Large intestine (tissue), 3 donors: ENCODE measurements at regions not wholly inside any gene's neighbourhood (a gene's known extent, or its start where the extent isn't known, plus 50 kb on each side); places are given as distances from the start of the nearest gene placed in this dataset.

Source experiments
- DNase-seq, 2 donors: peaks; one replicate each; pipeline versions ENCODE4 v3.0.0 to v3.0.0-alpha.2; 2013
- H3K27ac ChIP-seq: one replicate; pipeline ENCODE4 v1.5.1; 2013; ENCODE audit warnings: low read length
- H3K27me3 ChIP-seq: 2 replicates; pipeline ENCODE4 v1.6.1; 2013; ENCODE audit warnings: low read length; ENCODE audit not compliant: control insufficient read depth, insufficient read depth
- H3K36me3 ChIP-seq: 2 replicates; pipeline ENCODE4 v1.6.1; 2013; ENCODE audit warnings: low read length; ENCODE audit not compliant: control insufficient read depth, insufficient read depth
- H3K4me1 ChIP-seq: one replicate; pipeline ENCODE4 v1.6.1; 2013; ENCODE audit warnings: low read length; ENCODE audit not compliant: control insufficient read depth, insufficient read depth
- H3K4me3 ChIP-seq: one replicate; pipeline ENCODE4 v1.5.1; 2013; ENCODE audit warnings: low read length
- H3K9me3 ChIP-seq: one replicate; pipeline ENCODE4 v1.6.1; 2013; ENCODE audit warnings: mild to moderate bottlenecking, low read depth, low read length, moderate library complexity; ENCODE audit not compliant: control insufficient read depth
- WGBS: methylation state at CpG from one replicate; pipeline ENCODE4 v1.1.5; 2013; ENCODE audit warnings: low lambda C conversion rate; ENCODE audit not compliant: insufficient coverage; 5-methylcytosine and 5-hydroxymethylcytosine counted together

DNA sequence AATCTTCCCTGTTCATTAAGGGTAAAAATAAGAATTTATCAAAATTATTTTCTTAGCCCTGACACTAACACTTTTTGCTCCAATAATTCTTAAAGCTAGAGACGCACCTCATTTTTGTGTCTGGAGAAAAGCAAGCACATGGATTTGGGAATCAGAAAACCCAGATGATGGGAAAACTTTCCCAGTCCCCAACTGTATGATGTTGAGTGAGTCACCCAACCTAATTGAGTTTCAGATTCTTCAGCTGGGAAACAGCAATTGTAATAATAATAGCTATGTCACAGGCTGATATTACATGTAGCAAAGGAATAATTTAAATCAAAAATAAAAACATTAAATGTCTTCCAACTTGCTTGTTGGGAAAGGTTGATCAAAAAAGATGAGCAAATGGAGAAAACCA lies 159.0 kb downstream of the MIS18A start:
- Histone ChIP-seq H3K9me3 (peaks cover 6% of the 10 kb centered on the region), H3K4me3 (no peak overlapping the region), H3K36me3 (no peaks in the 10 kb centered on the region), H3K27me3 (no peaks in the 10 kb centered on the region), H3K4me1 (no peaks in the 10 kb centered on the region), H3K27ac (no peak overlapping the region)
- no peak for DNase-seq
- WGBS: 100% methylated on average over 1 of the region's 1 CpG

DNA sequence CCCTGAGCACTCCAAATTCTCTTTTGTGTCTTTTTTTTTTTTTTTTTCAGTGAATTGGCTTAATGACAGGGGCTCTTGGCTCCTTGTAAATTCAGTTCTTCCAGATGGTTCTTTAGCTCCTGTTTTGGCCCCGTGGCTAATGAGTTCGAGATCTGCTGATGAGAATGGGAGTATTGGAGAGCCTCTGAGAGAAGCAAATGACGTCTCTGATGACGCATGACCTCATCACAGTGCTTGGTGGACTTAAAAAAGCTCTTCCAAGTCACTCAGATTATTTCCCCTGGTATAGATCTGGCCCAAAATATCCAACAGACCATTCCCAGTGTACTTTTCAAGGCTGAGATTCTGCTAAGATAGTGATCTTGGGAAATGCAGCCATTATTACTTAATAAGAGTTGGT lies 159.5 kb downstream of the MIS18A start:
- Histone ChIP-seq H3K27me3 (no peaks in the 10 kb centered on the region), H3K4me3 (no peak overlapping the region), H3K36me3 (no peaks in the 10 kb centered on the region), H3K9me3 (peaks cover 6% of the 10 kb centered on the region), H3K4me1 (no peaks in the 10 kb centered on the region), H3K27ac (no peak overlapping the region)
- no CpG with 5 or more reads among the region's 4 CpGs for WGBS
- DNase-seq: no peak

DNA sequence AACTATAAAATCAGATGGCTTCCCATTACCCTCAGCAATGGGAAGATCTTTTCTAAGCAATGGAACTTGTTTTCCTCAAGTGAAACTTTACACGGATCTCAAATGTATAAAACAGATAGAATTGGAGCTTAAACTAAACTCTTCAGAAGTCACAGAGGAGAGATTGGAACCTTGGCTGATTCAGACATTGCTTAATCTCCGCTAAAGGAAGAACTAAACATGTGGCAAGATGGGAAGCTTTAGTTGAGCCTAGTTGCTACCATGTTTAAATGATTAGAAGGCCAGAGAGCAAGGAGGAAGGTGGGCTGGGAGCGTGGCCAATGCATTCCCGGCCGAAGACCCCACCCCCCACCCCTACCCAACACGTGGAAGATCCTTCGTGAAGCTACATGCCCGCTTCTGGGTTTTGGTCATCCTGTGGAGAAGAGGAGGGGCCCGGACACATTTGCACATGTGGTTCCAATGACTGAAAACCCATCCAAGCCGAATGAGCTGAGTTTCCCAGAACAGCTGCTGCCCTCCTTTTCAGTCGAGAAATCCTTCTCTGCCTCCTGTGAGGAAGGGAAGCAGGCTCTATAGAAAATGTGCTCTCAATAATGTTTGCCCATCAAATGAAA lies 164.3 kb downstream of the MIS18A start:
- H3K4me1 ChIP-seq: no peaks in the 10 kb centered on the region
- H3K27ac ChIP-seq: no peak overlapping the region
- no peaks in the 10 kb centered on the region for H3K36me3 ChIP-seq
- H3K4me3 ChIP-seq: no peak overlapping the region
- WGBS: no CpG with 5 or more reads among the region's 11 CpGs
- no peaks in the 10 kb centered on the region for H3K27me3 ChIP-seq
- DNase-seq: no peak
- H3K9me3 ChIP-seq: no peaks in the 10 kb centered on the region

DNA sequence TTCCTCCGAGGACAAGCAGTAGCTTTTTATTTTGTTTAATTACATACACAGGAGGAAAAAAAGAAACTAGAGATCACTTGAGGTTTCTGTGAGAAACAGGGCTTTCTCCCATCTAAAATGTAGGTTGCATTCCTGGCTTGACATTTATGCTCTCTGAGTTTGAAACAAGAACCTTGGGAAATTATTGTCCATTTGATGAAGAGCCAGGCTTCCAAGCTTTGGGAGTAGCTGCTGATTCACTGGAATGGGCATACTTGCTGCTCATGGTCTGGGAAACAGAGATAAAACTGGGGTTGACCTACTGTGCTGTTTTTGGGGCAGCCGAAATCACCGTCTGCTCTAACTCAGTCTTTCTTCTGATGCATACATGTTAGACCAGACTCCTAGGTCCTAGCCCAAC lies 165.4 kb downstream of the MIS18A start:
- Histone ChIP-seq H3K36me3 (no peaks in the 10 kb centered on the region), H3K27ac (no peak overlapping the region), H3K4me3 (no peak overlapping the region), H3K9me3 (no peaks in the 10 kb centered on the region), H3K4me1 (no peaks in the 10 kb centered on the region), H3K27me3 (no peaks in the 10 kb centered on the region)
- WGBS: 80% methylated on average over 1 of the region's 3 CpGs
- no peak for DNase-seq

DNA sequence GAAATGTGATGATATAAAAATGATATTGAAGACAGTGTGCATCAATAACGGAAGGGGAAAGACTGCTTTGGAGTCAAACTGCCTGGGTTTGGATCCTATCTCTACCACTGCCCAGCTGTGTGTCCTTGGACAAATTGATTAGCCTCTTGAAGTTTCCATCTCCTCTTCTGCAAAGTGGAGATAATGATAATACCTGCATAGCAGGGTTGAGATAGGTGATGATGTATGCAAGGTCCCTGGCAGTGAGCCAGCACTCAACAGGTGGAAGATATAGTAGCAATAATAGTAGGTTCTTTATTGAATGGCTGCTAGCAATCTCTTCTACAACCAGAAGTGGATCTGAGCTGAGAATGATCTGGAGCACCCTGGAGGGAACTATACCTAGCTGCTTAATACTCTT lies 166.7 kb downstream of the MIS18A start:
- H3K4me1 ChIP-seq: no peaks in the 10 kb centered on the region
- DNase-seq: peak; percentile 28 to 68

DNA sequence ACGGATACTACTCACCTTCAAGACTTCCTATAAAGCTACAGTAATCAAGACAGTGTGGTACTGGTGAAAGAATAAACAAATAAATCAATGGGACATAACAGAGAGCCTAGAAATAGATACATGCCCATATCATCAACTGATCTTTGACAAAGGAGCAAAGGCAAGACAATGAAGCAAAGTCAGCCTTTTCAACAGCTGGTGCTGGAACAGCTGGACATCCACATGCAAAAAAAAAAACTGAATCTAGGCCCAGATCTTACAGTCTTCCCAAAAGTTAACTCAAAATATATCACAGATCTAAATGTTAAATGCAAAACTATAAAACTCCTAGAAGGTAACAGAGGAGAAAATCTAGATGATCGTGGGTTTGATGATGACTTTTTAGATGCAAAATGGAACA lies 170.3 kb downstream of the MIS18A start:
- Histone ChIP-seq H3K9me3 (no peaks in the 10 kb centered on the region), H3K27me3 (no peaks in the 10 kb centered on the region), H3K4me1 (no peaks in the 10 kb centered on the region), H3K4me3 (no peak overlapping the region), H3K36me3 (no peaks in the 10 kb centered on the region), H3K27ac (no peak overlapping the region)
- 100% methylated on average over 1 of the region's 2 CpGs for WGBS
- DNase-seq: no peak

More for the DNA sequence above, 166.7 kb downstream of the MIS18A start:
- H3K4me3 ChIP-seq: no peak overlapping the region
- WGBS: no CpG with 5 or more reads among the region's 1 CpG
- H3K27me3 ChIP-seq: no peaks in the 10 kb centered on the region
- no peak overlapping the region for H3K27ac ChIP-seq
- H3K9me3 ChIP-seq: no peaks in the 10 kb centered on the region
- H3K36me3 ChIP-seq: no peaks in the 10 kb centered on the region

DNA sequence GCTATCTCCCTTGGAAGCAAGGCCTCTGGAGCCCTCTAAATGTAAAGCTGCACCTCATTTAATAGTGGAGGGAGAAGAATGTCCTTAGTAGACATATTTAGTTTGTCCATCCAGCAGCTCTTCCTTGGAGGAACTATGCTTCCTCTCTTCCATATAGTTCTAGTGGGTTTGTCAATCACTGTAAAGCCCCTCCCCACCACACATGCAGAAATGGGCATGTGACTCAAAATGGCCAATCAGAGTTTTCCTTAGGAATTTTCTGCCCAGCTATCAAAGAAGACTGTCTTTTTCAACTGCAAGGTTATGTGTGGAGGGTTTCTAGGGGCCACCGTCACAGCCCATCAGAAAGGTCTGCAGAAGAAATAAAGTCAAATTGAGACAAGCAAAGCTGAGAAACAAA lies 175.5 kb downstream of the MIS18A start:
- no peaks in the 10 kb centered on the region for H3K27me3 ChIP-seq
- no peaks in the 10 kb centered on the region for H3K9me3 ChIP-seq
- no peak overlapping the region for H3K27ac ChIP-seq
- H3K4me1 ChIP-seq: no peaks in the 10 kb centered on the region
- H3K36me3 ChIP-seq: no peaks in the 10 kb centered on the region
- no peak for DNase-seq
- 100% methylated on average over 1 of the region's 1 CpG for WGBS
- no peak overlapping the region for H3K4me3 ChIP-seq

DNA sequence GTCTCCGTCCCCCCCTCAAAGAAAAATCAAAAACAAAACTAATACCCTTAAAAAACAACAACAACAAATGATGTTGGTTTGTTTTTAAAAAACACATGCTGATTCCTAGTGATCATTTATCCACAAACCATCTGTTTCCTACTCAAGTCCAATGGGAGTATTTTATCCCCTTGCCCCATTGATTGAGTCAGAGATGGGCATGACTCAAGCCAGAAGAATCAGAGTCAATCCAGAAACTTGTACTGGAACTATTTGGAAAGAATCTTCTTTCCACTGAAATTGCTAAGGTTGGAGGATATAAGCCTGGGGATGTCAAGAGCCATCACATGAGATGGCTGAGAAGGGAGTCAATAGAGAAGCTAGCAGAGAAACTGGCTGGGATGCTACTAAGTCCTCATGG lies 176.4 kb downstream of the MIS18A start:
- Histone ChIP-seq H3K9me3 (peaks cover 4% of the 10 kb centered on the region), H3K36me3 (no peaks in the 10 kb centered on the region), H3K27me3 (no peaks in the 10 kb centered on the region), H3K27ac (no peak overlapping the region), H3K4me1 (no peaks in the 10 kb centered on the region), H3K4me3 (no peak overlapping the region)
- no peak for DNase-seq
- WGBS: no CpG with 5 or more reads among the region's 1 CpG

DNA sequence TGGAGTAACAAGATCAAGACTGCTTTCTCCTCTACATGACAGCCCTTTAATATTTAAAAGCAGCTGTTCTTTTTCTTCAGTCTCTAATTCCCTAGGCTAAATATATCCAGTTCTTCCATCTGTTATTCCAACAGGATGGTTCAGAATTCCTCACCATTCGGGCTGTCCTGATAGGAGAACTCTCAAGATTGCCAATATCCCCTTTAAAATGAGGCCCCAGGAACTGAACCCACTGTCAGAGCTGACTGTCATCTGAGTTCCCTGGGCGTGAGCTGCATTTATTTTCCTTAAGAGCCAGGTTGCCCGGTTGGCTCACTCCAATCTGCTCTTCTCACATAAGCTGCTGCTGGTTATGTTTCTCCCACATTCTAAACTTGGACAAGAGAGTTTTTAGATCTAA lies 177.6 kb downstream of the MIS18A start:
- no peak for DNase-seq
- no peak overlapping the region for H3K27ac ChIP-seq
- H3K4me1 ChIP-seq: no peaks in the 10 kb centered on the region
- no peaks in the 10 kb centered on the region for H3K27me3 ChIP-seq
- no peak overlapping the region for H3K4me3 ChIP-seq
- H3K36me3 ChIP-seq: no peaks in the 10 kb centered on the region
- WGBS: no CpG with 5 or more reads among the region's 3 CpGs
- H3K9me3 ChIP-seq: peaks cover 4% of the 10 kb centered on the region

DNA sequence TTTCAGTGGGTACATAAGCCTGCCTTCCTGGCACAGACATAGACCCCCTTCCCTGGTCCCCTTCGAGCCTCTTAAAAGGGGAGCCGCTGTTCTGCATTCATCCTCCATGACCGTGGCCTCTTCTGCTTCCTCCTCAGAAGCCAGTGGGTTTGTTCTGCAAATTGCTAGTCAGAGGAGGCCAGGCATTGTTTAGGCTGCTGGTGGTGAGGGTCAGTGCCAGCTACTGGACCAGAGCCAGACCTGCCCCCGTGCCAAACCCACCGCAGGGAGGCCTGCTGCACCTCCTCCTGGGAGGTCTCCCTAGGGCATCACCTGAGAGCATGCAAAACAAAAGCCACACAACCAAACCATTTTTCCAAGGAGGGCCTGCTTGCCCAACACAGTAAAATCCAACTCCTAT lies 178.4 kb downstream of the MIS18A start:
- WGBS: no CpG with 5 or more reads among the region's 5 CpGs
- no peak for DNase-seq

DNA sequence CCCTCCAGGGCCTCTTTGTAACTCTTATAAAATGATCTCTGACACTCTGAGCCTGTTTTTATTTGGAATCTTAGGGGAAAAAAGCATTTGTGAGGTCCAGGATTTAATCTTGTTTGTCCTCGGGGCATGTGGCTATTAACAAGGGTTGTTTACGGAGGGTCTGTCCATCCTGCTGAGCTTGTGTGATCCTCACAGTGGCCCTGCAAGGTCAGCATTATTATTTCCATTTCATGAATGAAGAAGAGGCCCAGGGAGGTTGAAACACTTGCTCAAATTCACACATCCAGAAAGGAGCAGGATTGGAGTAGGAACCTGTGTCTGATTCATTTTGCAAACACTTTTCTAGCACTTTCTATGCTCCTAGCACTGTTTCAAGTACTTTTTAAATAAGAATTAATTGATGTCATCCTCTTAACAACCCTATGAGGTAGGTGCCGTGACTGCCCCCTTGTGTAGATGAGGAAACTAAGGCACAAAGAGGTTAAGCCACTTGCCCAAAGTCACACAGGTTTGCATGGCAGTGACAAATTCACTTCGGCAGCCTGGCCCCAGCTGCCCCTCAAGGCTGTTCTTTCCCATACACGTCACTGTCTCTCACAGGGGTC lies 178.9 kb downstream of the MIS18A start:
- Histone ChIP-seq H3K27me3 (no peaks in the 10 kb centered on the region), H3K36me3 (no peaks in the 10 kb centered on the region), H3K4me3 (no peak overlapping the region), H3K27ac (no peak overlapping the region), H3K4me1 (no peaks in the 10 kb centered on the region), H3K9me3 (peaks cover 4% of the 10 kb centered on the region)
- no CpG with 5 or more reads among the region's 5 CpGs for WGBS
- DNase-seq: no peak

More for the DNA sequence above, 178.4 kb downstream of the MIS18A start:
- no peak overlapping the region for H3K27ac ChIP-seq
- no peak overlapping the region for H3K4me3 ChIP-seq
- no peaks in the 10 kb centered on the region for H3K4me1 ChIP-seq
- peaks cover 4% of the 10 kb centered on the region for H3K9me3 ChIP-seq
- no peaks in the 10 kb centered on the region for H3K36me3 ChIP-seq
- H3K27me3 ChIP-seq: no peaks in the 10 kb centered on the region
